ENCODE measurements at regions not wholly inside any gene's neighbourhood (a gene's known extent, or its start where the extent isn't known, plus 50 kb on each side); places are given as distances from the start of the nearest gene placed in this dataset.

- Histone ChIP-seq H3K27ac (peak overlapping the region in 1 of 2 donors; percentile 25), H3K27me3 (no peaks in the 10 kb centered on the region), H3K4me1 (no peaks in the 10 kb centered on the region), H3K4me3 (no peak overlapping the region), H3K36me3 (no peaks in the 10 kb centered on the region), H3K9me3 (no peaks in the 10 kb centered on the region)
- TF ChIP-seq POLR2A (IDR thresholded peaks at IDR 0.05) = no peak
- TF ChIP-seq POLR2AphosphoS5 (IDR thresholded peaks at IDR 0.05) = no peak
- no peak for TF ChIP-seq CTCF (IDR thresholded peaks at IDR 0.05)
- DNase-seq (ENCODE audit: low spot score in 2 of 2) = no peak
- intact Hi-C loops (cut with DNase I; ENCODE audit: low total_unique reads) = no loop called here
Observed at GRCh38 chr4:55248756-55249155, 97.3 kb upstream of the SRD5A3 start.

DNA sequence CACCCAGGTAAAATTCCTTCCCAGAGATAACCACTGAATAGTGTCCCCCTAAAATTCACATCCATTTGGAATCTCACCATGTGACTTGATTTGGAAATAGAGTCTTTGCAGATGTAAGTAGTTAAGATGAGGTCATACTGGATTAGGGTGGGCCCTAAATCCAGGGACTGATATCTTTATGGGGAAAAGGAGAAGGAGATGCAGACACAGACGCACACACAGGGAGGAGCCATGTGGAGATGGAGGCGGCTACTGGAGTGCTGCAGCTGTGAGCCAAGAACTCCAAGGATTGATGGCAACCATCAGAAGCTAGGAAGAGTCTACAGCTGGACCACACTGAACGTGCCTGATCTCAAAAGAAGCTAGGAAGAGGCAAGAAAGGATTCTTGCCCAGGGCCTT, 96.6 kb upstream of the SRD5A3 start:
- TF ChIP-seq POLR2AphosphoS5 (IDR thresholded peaks at IDR 0.05) (no peak), CTCF (IDR thresholded peaks at IDR 0.05) (no peak), POLR2A (IDR thresholded peaks at IDR 0.05) (no peak)
- intact Hi-C loops (cut with DNase I; ENCODE audit: low total_unique reads) = no loop called here
- H3K4me1 ChIP-seq = no peaks in the 10 kb centered on the region
- no peaks in the 10 kb centered on the region for H3K36me3 ChIP-seq
- H3K9me3 ChIP-seq = no peaks in the 10 kb centered on the region
- H3K27me3 ChIP-seq = no peaks in the 10 kb centered on the region
- peak overlapping the region in 1 of 2 donors; percentile 25 for H3K27ac ChIP-seq
- no peak overlapping the region for H3K4me3 ChIP-seq
- no peak for DNase-seq (ENCODE audit: low spot score in 2 of 2)

DNA sequence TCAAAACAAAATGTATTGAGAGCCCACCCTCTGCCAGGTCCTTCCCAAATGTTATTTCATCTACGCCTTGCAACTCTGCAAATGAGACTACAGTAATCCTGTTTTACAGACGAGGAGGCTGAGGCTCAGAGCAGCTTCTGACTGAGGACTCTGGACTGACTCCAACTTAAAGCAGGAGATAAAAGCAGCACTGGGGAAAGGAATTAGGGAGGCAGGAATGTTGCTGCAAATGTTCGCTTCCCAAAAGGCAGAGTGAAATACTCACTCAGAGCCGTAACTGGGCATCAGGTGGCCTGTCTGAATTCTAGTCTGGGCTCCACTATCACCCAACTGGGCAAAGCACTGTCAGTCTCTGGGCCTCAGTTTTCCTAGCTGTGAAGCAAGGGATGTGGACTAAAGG, 94.7 kb upstream of the SRD5A3 start:
- TF ChIP-seq POLR2A (IDR thresholded peaks at IDR 0.05) (no peak), POLR2AphosphoS5 (IDR thresholded peaks at IDR 0.05) (no peak), CTCF (IDR thresholded peaks at IDR 0.05) (no peak)
- no peaks in the 10 kb centered on the region for H3K36me3 ChIP-seq
- no peaks in the 10 kb centered on the region for H3K27me3 ChIP-seq
- intact Hi-C loops (cut with DNase I; ENCODE audit: low total_unique reads) = loop anchor here (2.0 kb wide), 1 partner anchor 31 kb away; no protein-coding TSS in a partner anchor
- H3K4me1 ChIP-seq = no peaks in the 10 kb centered on the region
- H3K27ac ChIP-seq = no peak overlapping the region
- H3K9me3 ChIP-seq = no peaks in the 10 kb centered on the region
- H3K4me3 ChIP-seq = no peak overlapping the region
- DNase-seq (ENCODE audit: low spot score in 2 of 2) = no peak

DNA sequence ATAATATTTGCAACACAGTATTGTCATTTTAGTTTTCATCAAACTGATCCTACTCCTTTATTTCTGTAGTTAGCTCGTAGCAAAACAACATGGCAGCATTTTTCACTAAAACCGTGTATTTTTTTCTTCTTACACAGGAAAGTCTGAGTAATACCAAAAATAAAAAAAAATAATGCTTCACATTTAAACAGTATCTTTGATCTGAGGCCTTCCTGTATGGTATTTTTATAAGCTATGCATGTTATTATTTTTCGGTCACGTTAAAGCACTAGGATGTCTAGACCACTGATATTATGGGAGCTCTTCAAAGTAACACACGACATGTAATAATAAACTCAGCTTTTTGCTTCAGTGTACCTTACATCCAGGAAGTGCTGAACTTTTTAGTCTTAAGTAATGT, 94.1 kb upstream of the SRD5A3 start:
- intact Hi-C loops (cut with DNase I; ENCODE audit: low total_unique reads) = loop anchor here (2.0 kb wide), 1 partner anchor 31 kb away; no protein-coding TSS in a partner anchor
- H3K27ac ChIP-seq = no peak overlapping the region
- no peak overlapping the region for H3K4me3 ChIP-seq
- no peaks in the 10 kb centered on the region for H3K36me3 ChIP-seq
- H3K4me1 ChIP-seq = no peaks in the 10 kb centered on the region
- H3K27me3 ChIP-seq = no peaks in the 10 kb centered on the region
- no peak for TF ChIP-seq CTCF (IDR thresholded peaks at IDR 0.05)
- no peak for TF ChIP-seq POLR2A (IDR thresholded peaks at IDR 0.05)
- no peak for TF ChIP-seq POLR2AphosphoS5 (IDR thresholded peaks at IDR 0.05)
- no peaks in the 10 kb centered on the region for H3K9me3 ChIP-seq
- no peak for DNase-seq (ENCODE audit: low spot score in 2 of 2)

DNA sequence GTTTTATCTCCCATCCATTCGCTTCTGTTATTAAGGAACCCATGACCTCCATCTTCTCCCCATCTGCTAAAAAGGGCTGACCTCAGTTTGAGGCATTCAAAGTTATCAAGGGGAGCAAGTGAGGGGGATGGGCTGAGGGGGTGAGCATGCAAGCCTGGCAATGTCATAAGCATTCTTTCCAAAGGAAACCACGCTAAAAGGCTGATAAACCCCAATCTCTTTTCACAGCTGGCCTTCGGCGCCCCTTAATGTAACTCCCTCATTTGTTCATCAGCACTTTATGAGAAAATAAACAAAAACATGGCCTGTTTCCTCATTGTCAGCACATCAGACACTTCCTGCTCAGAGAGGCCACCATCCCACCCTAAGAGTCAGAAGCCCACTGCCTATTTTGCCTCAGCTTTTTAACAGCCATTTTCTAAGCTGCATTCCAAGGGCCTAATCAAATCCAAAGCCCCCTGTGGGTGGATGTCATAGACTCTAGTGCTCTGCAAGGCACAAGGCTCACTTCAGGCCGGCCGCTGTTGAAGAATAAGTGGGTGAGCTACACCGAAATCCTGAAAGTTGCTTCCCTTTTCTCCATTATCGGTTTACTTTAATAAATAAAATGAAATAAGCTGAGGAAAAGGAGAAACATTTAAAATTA, 92.0 kb upstream of the SRD5A3 start:
- no peak for DNase-seq (ENCODE audit: low spot score in 2 of 2)
- Histone ChIP-seq H3K36me3 (no peaks in the 10 kb centered on the region), H3K27ac (no peak overlapping the region), H3K4me1 (no peaks in the 10 kb centered on the region), H3K9me3 (no peaks in the 10 kb centered on the region), H3K27me3 (no peaks in the 10 kb centered on the region), H3K4me3 (no peak overlapping the region)
- intact Hi-C loops (cut with DNase I; ENCODE audit: low total_unique reads) = no loop called here
- TF ChIP-seq CTCF (IDR thresholded peaks at IDR 0.05) (no peak), POLR2A (IDR thresholded peaks at IDR 0.05) (no peak), POLR2AphosphoS5 (IDR thresholded peaks at IDR 0.05) (no peak)
